ENCODE measurements at regions not wholly inside any gene's neighbourhood (a gene's known extent, or its start where the extent isn't known, plus 50 kb on each side); places are given as distances from the start of the nearest gene placed in this dataset.
"Not testable (repeated sequence)": the region's sequence is repeated elsewhere in the genome, so short reads cannot be mapped to it uniquely, and the experiment has no call there.

GRCh38 chr5:84450617-84451414 lies 66.1 kb upstream of the EDIL3 start:
- no peak for DNase-seq (ENCODE audit: low read depth)
- in situ Hi-C loops (cut with HindIII; ENCODE audit: low pct_unique_long_range_greater_than_20kb, low sequenced_read_pairs), result no loop called here

- in situ Hi-C loops (cut with HindIII; ENCODE audit: low pct_unique_long_range_greater_than_20kb, low sequenced_read_pairs), result no loop called here
- DNase-seq (ENCODE audit: low read depth), result no peak
Observed at GRCh38 chr5:84445049-84445685, 60.5 kb upstream of the EDIL3 start.

GRCh38 chr5:84438456-84438855 lies 53.8 kb upstream of the EDIL3 start:
- DNase-seq (ENCODE audit: low read depth), result no peak
- in situ Hi-C loops (cut with HindIII; ENCODE audit: low pct_unique_long_range_greater_than_20kb, low sequenced_read_pairs), result no loop called here

GRCh38 chr5:84437673-84438315 lies 53.1 kb upstream of the EDIL3 start:
- in situ Hi-C loops (cut with HindIII; ENCODE audit: low pct_unique_long_range_greater_than_20kb, low sequenced_read_pairs), result no loop called here
- DNase-seq (ENCODE audit: low read depth), result peak; percentile 51

GRCh38 chr5:84436866-84437265 lies 52.2 kb upstream of the EDIL3 start:
- in situ Hi-C loops (cut with HindIII; ENCODE audit: low pct_unique_long_range_greater_than_20kb, low sequenced_read_pairs), result no loop called here
- no peak for DNase-seq (ENCODE audit: low read depth)

GRCh38 chr5:84435861-84436346 lies 51.2 kb upstream of the EDIL3 start:
- peak; percentile 36 for DNase-seq (ENCODE audit: low read depth)
- in situ Hi-C loops (cut with HindIII; ENCODE audit: low pct_unique_long_range_greater_than_20kb, low sequenced_read_pairs), result not testable (repeated sequence)

All from Caki2 (cell line).